HG03103 (cell line): ENCODE measurements at regions not wholly inside any gene's neighbourhood (a gene's known extent, or its start where the extent isn't known, plus 50 kb on each side); places are given as distances from the start of the nearest gene placed in this dataset.
"Not testable (repeated sequence)": the region's sequence is repeated elsewhere in the genome, so short reads cannot be mapped to it uniquely, and the experiment has no call there.

Source experiments
- ATAC-seq: cut with Tn5 transposase; IDR thresholded peaks from one replicate; pipeline ENCODE4 v1.9.1; 2021; ENCODE audit warnings: low read depth; ENCODE audit not compliant: unreplicated experiment

- no peak for ATAC-seq
Observed at GRCh38 chr5:40165789-40166728, 513.7 kb upstream of the PTGER4 start.

- ATAC-seq, result no peak
Observed at GRCh38 chr5:40165106-40165788, 514.5 kb upstream of the PTGER4 start.

- ATAC-seq, result no peak
Observed at GRCh38 chr5:40160435-40160834, 519.3 kb upstream of the PTGER4 start.

- no peak for ATAC-seq
Observed at GRCh38 chr5:40154194-40154593, 525.5 kb upstream of the PTGER4 start.

- ATAC-seq, result no peak
Observed at GRCh38 chr5:40150896-40151295, 528.8 kb upstream of the PTGER4 start.

GRCh38 chr5:40141896-40142295 is 537.8 kb upstream of the PTGER4 start:
- ATAC-seq, result no peak

- no peak for ATAC-seq
Observed at GRCh38 chr5:40141418-40141817, 538.3 kb upstream of the PTGER4 start.

- no peak for ATAC-seq
Observed at GRCh38 chr5:40137223-40137622, 542.5 kb upstream of the PTGER4 start.

GRCh38 chr5:40134883-40135520 is 544.7 kb upstream of the PTGER4 start:
- no peak for ATAC-seq

- no peak for ATAC-seq
Observed at GRCh38 chr5:40124367-40124766, 555.3 kb upstream of the PTGER4 start.

GRCh38 chr5:40121236-40121635 is 558.5 kb upstream of the PTGER4 start:
- ATAC-seq, result no peak

GRCh38 chr5:40112875-40113274 is 566.8 kb upstream of the PTGER4 start:
- ATAC-seq, result no peak

- ATAC-seq, result not testable (repeated sequence)
Observed at GRCh38 chr5:40111036-40111435, 568.7 kb upstream of the PTGER4 start.

GRCh38 chr5:40108764-40109390 is 570.8 kb upstream of the PTGER4 start:
- not testable (repeated sequence) for ATAC-seq

- ATAC-seq, result not testable (repeated sequence)
Observed at GRCh38 chr5:40107786-40108185, 571.9 kb upstream of the PTGER4 start.

GRCh38 chr5:40106847-40107246 is 572.9 kb upstream of the PTGER4 start:
- no peak for ATAC-seq

GRCh38 chr5:40098313-40098712 is 581.4 kb upstream of the PTGER4 start:
- no peak for ATAC-seq

GRCh38 chr5:40093550-40093949 is 586.2 kb upstream of the PTGER4 start:
- no peak for ATAC-seq

- no peak for ATAC-seq
Observed at GRCh38 chr5:40089269-40089668, 590.4 kb upstream of the PTGER4 start.

- no peak for ATAC-seq
Observed at GRCh38 chr5:40084614-40085013, 595.1 kb upstream of the PTGER4 start.

GRCh38 chr5:40082313-40082712 is 597.4 kb upstream of the PTGER4 start:
- ATAC-seq, result no peak
